GM10266 (cell line): ENCODE measurements at regions not wholly inside any gene's neighbourhood (a gene's known extent, or its start where the extent isn't known, plus 50 kb on each side); places are given as distances from the start of the nearest gene placed in this dataset.
A peak's percentile ranks its signal among the peaks of the same experiment; 100 is the strongest.

Experiments
- DNase-seq: peaks from one replicate; pipeline ENCODE4 v3.0.0; 2012; ENCODE audit errors: extremely low spot score
- TF ChIP-seq, protein P1 (sequence below): IDR thresholded peaks from 2 replicates; pipeline ENCODE4 v1.5.1; 2012; ENCODE audit warnings: mild to moderate bottlenecking, low read depth; ENCODE audit not compliant: control insufficient read depth, insufficient read depth; ENCODE audit errors: missing control alignments

- TF ChIP-seq, protein P1, sequence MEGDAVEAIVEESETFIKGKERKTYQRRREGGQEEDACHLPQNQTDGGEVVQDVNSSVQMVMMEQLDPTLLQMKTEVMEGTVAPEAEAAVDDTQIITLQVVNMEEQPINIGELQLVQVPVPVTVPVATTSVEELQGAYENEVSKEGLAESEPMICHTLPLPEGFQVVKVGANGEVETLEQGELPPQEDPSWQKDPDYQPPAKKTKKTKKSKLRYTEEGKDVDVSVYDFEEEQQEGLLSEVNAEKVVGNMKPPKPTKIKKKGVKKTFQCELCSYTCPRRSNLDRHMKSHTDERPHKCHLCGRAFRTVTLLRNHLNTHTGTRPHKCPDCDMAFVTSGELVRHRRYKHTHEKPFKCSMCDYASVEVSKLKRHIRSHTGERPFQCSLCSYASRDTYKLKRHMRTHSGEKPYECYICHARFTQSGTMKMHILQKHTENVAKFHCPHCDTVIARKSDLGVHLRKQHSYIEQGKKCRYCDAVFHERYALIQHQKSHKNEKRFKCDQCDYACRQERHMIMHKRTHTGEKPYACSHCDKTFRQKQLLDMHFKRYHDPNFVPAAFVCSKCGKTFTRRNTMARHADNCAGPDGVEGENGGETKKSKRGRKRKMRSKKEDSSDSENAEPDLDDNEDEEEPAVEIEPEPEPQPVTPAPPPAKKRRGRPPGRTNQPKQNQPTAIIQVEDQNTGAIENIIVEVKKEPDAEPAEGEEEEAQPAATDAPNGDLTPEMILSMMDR: peak; percentile 36
- DNase-seq: peak; percentile 43
These were observed 108.9 kb downstream of the SNX5 start for GRCh38 chr20:17859616-17860232.

- peak; percentile 36 for DNase-seq
- TF ChIP-seq, protein P1: no peak
These were observed 109.5 kb downstream of the SNX5 start for GRCh38 chr20:17859002-17859615.

DNA sequence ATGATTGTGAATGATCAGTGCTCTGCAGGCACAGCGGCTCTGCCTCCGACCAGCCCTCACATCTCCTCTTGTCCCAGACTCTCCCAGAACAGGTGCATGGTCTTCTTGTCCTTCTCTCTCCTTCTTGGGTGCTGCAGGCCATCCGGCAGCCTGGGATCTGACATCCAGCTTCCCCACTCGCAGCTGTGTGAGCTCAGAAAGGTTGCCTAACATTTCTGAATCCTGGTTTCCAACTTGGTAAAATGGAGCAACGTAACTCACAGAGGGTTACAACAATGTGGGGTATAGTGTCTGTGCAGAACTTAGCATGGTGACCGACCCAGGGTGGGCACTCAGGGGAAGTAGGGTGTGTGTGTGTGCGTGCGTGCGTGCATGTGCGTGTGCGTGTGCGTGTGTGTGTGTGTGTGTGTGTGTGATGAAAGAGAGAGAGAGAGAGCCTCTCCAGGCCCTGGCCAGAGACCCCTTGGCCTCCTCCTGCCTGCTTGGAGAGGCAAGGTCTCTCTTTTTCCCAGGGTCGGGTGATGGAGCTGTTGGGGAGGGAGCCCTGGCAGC is 110.1 kb downstream of the SNX5 start:
- no peak for DNase-seq
- TF ChIP-seq, protein P1: no peak

GRCh38 chr20:17857639-17858449 is 110.8 kb downstream of the SNX5 start:
- TF ChIP-seq, protein P1: no peak
- no peak for DNase-seq

- DNase-seq: no peak
- TF ChIP-seq, protein P1: no peak
These were observed 111.6 kb downstream of the SNX5 start for GRCh38 chr20:17856837-17857605.

GRCh38 chr20:17856024-17856564 is 112.5 kb downstream of the SNX5 start:
- TF ChIP-seq, protein P1: no peak
- DNase-seq: peak; percentile 62
